ENCODE measurements at regions not wholly inside any gene's neighbourhood (a gene's known extent, or its start where the extent isn't known, plus 50 kb on each side); places are given as distances from the start of the nearest gene placed in this dataset.
"Not testable (repeated sequence)": the region's sequence is repeated elsewhere in the genome, so short reads cannot be mapped to it uniquely, and the experiment has no call there.

DNA sequence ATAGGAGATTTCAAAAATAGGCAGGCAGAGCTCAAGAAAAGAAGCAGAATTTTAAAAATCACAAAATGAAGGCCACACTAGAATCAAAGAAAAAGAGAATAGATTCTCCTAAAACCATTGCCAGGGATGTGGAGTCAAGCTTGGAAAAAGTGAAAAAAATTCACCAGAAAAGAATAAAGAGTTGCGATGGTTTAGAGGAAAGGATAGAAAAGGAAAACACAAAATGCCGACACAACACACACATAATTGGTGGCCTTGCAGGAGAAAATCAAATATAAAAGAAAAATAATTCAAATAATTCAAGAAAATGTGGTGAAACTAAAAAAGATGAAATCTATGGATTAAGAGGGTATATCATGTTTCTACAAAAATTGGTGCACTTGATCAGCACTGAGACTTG, 181.6 kb upstream of the C14orf180 start:
- H3K4me3 ChIP-seq (ENCODE audit: low read depth, low read length), result no peak overlapping the region
- TF ChIP-seq, protein P1, sequence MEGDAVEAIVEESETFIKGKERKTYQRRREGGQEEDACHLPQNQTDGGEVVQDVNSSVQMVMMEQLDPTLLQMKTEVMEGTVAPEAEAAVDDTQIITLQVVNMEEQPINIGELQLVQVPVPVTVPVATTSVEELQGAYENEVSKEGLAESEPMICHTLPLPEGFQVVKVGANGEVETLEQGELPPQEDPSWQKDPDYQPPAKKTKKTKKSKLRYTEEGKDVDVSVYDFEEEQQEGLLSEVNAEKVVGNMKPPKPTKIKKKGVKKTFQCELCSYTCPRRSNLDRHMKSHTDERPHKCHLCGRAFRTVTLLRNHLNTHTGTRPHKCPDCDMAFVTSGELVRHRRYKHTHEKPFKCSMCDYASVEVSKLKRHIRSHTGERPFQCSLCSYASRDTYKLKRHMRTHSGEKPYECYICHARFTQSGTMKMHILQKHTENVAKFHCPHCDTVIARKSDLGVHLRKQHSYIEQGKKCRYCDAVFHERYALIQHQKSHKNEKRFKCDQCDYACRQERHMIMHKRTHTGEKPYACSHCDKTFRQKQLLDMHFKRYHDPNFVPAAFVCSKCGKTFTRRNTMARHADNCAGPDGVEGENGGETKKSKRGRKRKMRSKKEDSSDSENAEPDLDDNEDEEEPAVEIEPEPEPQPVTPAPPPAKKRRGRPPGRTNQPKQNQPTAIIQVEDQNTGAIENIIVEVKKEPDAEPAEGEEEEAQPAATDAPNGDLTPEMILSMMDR (conservative IDR thresholded peaks at IDR 0.05; ENCODE audit: low read depth, low read length), result no peak
- DNase-seq (ENCODE audit: low read depth), result peak; percentile 11

DNA sequence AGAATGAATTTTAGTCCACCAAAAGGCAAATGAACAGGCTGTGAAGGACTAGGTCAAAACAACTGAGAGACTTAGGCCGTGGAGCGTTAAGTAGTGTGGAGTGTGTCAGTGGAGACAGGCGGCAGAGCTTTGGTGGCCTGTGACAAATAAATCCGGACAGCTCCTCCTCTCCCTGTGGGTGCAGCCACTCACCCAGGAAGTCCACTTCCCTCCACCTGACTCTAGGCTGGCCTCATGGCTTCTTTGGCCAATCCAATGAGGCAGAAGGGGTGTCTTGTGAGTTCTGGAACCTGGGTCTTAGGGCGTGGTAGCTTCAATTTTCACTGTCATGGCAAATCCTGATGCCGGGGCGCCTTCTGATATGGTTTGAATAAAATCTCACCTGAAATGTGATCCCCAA, 180.9 kb upstream of the C14orf180 start:
- DNase-seq (ENCODE audit: low read depth), result no peak
- H3K4me3 ChIP-seq (ENCODE audit: low read depth, low read length), result no peak overlapping the region
- TF ChIP-seq, protein P1 (conservative IDR thresholded peaks at IDR 0.05; ENCODE audit: low read depth, low read length), result no peak

DNA sequence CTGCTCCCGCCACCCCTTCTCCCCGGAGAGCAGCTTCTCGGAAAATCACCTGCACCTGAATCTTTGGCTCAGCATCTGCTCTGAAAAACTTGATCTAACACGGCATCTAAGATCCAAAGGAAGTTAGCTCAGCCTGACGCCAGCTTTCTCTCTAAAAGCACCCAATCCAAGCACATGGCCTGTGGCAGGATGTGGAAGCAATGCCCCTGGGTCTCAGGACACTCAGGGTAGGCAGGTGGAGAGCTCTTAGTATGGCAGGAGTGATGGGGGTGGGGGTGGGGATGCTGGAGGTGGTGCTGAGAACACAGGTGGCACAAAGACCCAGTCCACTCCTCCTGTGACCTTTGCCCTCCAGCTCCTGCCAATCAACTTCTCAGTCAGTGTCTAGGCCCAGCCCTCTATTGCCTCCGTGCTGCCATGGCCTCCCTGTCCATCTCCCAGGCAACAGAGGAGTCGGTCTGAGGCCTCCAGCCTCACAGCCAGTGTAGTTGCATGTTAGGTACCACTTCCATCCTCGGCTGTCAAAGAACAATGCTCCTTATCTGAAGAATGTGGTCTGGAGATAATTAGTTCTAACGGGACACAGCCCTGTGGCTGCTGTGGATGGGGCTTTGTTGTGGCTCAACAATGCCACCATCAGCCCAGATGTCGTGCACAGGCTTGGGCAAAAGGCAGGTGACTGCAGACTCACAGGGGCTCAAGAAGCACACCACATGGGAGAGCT, 180.0 kb upstream of the C14orf180 start:
- TF ChIP-seq, protein P1 (conservative IDR thresholded peaks at IDR 0.05; ENCODE audit: low read depth, low read length), result no peak
- H3K4me3 ChIP-seq (ENCODE audit: low read depth, low read length), result no peak overlapping the region
- no peak for DNase-seq (ENCODE audit: low read depth)

DNA sequence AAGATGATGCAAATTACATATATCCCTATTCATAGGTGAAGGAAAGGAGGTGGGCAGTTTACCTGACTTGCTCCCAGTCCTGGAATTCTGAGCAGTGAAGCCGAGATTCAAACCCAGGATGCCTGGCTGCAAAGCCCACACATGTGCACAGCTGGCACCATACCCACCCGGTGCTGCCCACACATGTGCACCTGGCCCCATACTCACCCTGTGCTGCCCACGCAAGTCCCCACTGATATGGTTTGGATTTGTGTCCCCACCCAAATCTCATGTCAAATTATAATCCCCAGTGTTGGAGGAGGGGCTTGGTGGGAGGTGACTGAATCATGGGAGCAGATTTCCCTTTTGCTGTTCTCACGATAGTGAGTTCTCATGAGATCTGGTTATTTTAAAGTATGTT, 179.2 kb upstream of the C14orf180 start:
- TF ChIP-seq, protein P1 (conservative IDR thresholded peaks at IDR 0.05; ENCODE audit: low read depth, low read length), result no peak
- no peak for DNase-seq (ENCODE audit: low read depth)
- H3K4me3 ChIP-seq (ENCODE audit: low read depth, low read length), result no peak overlapping the region

DNA sequence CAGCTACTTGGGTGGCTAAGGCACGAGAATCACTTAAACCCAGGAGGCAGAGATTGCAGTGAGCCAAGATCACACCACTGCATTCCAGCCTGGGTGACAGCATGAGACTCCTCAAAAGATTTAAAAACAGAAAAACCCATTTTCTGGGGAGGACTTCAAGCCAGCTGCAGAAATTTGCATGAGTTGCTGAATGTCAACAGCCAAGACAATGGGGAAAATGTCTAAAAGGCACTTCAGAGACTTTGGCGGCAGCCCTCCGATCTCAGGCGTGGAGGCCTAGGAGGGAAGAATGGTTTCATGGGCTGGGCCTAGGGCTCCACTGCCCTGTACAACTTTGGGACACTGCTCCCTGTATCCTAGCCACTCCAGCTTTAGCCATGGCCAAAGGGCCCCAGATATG, 177.8 kb upstream of the C14orf180 start:
- no peak overlapping the region for H3K4me3 ChIP-seq (ENCODE audit: low read depth, low read length)
- no peak for DNase-seq (ENCODE audit: low read depth)
- TF ChIP-seq, protein P1 (conservative IDR thresholded peaks at IDR 0.05; ENCODE audit: low read depth, low read length), result no peak

DNA sequence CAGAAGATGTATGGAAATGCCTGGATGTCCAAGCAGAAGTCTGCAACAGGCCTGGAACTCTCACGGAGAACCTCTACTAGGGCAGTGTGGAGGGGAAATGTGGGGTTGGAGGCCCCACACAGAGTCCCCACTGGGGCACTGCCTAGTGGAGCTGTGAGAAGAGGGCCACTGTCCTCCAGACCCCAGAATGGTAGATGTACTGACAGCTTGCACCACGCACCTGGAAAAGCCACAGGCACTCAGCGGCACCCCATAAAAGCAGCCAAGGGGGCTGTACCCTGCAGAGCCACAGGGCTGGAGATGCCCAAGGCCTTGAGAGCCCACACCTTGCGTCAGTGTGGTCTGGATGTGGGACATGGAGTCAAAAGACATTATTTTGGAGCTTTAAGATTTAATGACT, 177.3 kb upstream of the C14orf180 start:
- H3K4me3 ChIP-seq (ENCODE audit: low read depth, low read length); DNase-seq (ENCODE audit: low read depth): not testable (repeated sequence)

DNA sequence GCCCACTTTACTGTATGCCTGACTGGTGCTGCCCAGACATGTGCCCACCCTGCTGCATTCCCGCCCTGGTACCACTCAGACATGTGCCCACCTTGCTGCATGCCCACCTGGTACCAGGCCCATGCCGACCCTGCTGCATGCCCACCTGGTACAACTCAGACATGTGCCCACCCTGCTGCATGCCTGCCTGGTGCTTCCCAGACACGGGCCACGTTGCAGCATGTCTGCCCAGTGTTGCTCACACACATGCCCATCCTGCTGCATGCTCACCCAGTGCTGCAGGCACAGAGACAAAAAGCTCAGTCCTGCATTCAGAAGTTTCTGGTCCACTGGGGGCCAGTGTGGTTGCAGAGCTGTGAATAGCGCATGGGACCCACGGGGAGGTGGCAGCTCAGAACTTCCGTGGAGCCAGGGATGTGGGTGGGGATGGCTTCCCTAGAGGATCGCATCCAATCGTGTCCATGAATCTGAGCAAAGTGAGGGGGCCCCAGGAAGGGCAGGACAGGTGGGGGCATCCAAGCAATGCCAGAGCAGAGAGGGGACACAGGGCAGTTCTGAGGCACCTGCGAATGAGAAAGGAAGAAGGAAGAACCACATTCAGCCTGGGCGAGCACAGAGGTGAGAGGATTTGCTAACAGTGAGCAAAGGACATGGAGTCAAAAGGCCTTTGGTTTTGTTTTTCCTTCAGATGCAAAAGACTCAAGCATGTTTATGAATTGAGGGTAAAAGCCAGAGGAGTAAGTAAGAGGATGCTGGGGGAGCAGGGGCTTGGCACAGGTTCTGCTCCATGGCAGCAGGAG, 175.9 kb upstream of the C14orf180 start:
- TF ChIP-seq, protein P1 (conservative IDR thresholded peaks at IDR 0.05; ENCODE audit: low read depth, low read length), result no peak
- DNase-seq (ENCODE audit: low read depth), result no peak

More for the DNA sequence above, 175.9 kb upstream of the C14orf180 start:
- no peak overlapping the region for H3K4me3 ChIP-seq (ENCODE audit: low read depth, low read length)
